ENCODE measurements at regions not wholly inside any gene's neighbourhood (a gene's known extent, or its start where the extent isn't known, plus 50 kb on each side); places are given as distances from the start of the nearest gene placed in this dataset.

GRCh38 chr12:47422611-47423010, 283.2 kb downstream of the RPAP3 start:
- Histone ChIP-seq H3K79me2 (ENCODE audit: insufficient read depth) (no peaks in the 10 kb centered on the region), H3K4me1 (ENCODE audit: control insufficient read depth in 1 of 2, insufficient read depth in 2 of 2, low read depth in 1 of 2, low read length in 1 of 2) (no peaks in the 10 kb centered on the region), H3K9ac (no peak overlapping the region), H3K4me2 (no peak overlapping the region), H3F3A (replicated peaks; ENCODE audit: insufficient read depth) (no peaks in the 10 kb centered on the region), H4K20me1 (ENCODE audit: insufficient read depth) (no peaks in the 10 kb centered on the region), H3K27ac (ENCODE audit: low read depth in 2 of 2, low read length in 1 of 2) (no peak overlapping the region), H3K27me3 (ENCODE audit: insufficient read depth) (no peaks in the 10 kb centered on the region; the same call in 1 of the 2 replicates), H3K36me3 (replicated peaks in 1 of 2; ENCODE audit: control insufficient read depth in 1 of 2, insufficient read depth in 2 of 2, low read length in 1 of 2) (no peaks in the 10 kb centered on the region), H3K9me2 (no peaks in the 10 kb centered on the region), H3K9me3 (no peaks in the 10 kb centered on the region), H2AFZ (ENCODE audit: low read depth) (no peak overlapping the region), H3K4me3 (ENCODE audit: low read depth in 2 of 2, low read length in 1 of 2) (no peak overlapping the region)
- ChIA-PET POLR2A (no interaction called here), CTCF (interaction anchor here (1.2 kb wide), 1 partner anchor 68 kb away, joined by 3 read pairs; no protein-coding TSS in a partner anchor)
- no peak for DNase-seq
- WGBS (ENCODE audit: low lambda C conversion rate): 5% methylated on average over 2 of the region's 2 CpGs
- TF ChIP-seq EP300 (IDR thresholded peaks at IDR 0.05; ENCODE audit: borderline replicate concordance in 1 of 2, low read depth in 1 of 2, low read length in 1 of 2) (no peak), MEF2A (IDR thresholded peaks at IDR 0.05; ENCODE audit: borderline replicate concordance, low read depth) (no peak), JUND (IDR thresholded peaks at IDR 0.05) (no peak), NFIC (IDR thresholded peaks at IDR 0.05; ENCODE audit: borderline replicate concordance) (no peak), NRF1 (IDR thresholded peaks at IDR 0.05; ENCODE audit: low read depth, low read length) (no peak), MXI1 (IDR thresholded peaks at IDR 0.05; ENCODE audit: low read depth, low read length) (no peak), TEAD4 (IDR thresholded peaks at IDR 0.05; ENCODE audit: borderline replicate concordance, insufficient read depth) (no peak), IRF3 (IDR thresholded peaks at IDR 0.05; ENCODE audit: low read depth, low read length) (no peak), CTCF (IDR thresholded peaks at IDR 0.05) (no peak), RCOR1 (IDR thresholded peaks at IDR 0.05; ENCODE audit: low read length) (no peak)

DNA sequence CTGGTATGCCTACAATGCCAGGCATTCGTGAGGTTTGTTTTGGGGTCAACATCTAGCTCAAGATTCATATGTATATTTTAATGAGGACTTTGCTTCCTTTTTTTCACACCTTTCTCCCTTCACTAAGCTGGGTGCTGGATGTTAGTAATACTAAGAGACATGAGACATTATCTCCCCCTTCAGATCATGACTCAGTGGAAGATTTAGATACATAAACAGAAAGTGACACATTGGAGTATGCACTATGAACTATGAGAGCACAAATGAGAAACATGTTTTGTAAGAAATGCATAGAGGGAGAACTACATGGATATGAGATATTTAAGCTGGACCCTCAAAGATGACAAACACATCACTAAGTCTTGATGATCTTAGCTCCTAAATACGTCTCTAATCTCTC, 286.3 kb downstream of the RPAP3 start:
- H4K20me1 ChIP-seq (ENCODE audit: insufficient read depth): no peaks in the 10 kb centered on the region
- no peak for DNase-seq
- H3K27me3 ChIP-seq (ENCODE audit: insufficient read depth): no peaks in the 10 kb centered on the region; the same call in 1 of the 2 replicates
- H3K9me3 ChIP-seq: no peaks in the 10 kb centered on the region
- WGBS (ENCODE audit: low lambda C conversion rate): 15% methylated on average over 2 of the region's 2 CpGs
- H3K27ac ChIP-seq (ENCODE audit: low read depth in 2 of 2, low read length in 1 of 2): no peak overlapping the region
- no peaks in the 10 kb centered on the region for H3K36me3 ChIP-seq (replicated peaks in 1 of 2; ENCODE audit: control insufficient read depth in 1 of 2, insufficient read depth in 2 of 2, low read length in 1 of 2)
- POLR2A ChIA-PET: no interaction called here
- no peaks in the 10 kb centered on the region for H3K4me1 ChIP-seq (ENCODE audit: control insufficient read depth in 1 of 2, insufficient read depth in 2 of 2, low read depth in 1 of 2, low read length in 1 of 2)
- CTCF ChIA-PET: no interaction called here
- no peak overlapping the region for H3K4me3 ChIP-seq (ENCODE audit: low read depth in 2 of 2, low read length in 1 of 2)
- H3F3A ChIP-seq (replicated peaks; ENCODE audit: insufficient read depth): no peaks in the 10 kb centered on the region
- H3K9me2 ChIP-seq: no peaks in the 10 kb centered on the region
- H3K79me2 ChIP-seq (ENCODE audit: insufficient read depth): no peaks in the 10 kb centered on the region
- no peak overlapping the region for H3K9ac ChIP-seq
- TF ChIP-seq CHD2 (IDR thresholded peaks at IDR 0.05; ENCODE audit: low read length, partially characterized antibody): no peak
- TF ChIP-seq SMC3 (IDR thresholded peaks at IDR 0.05; ENCODE audit: low read depth, low read length): no peak
- TF ChIP-seq YY1 (IDR thresholded peaks at IDR 0.05; ENCODE audit: low read depth): no peak
- no peak for TF ChIP-seq ELF1 (IDR thresholded peaks at IDR 0.05)
- no peak for TF ChIP-seq GATA2 (CRISPR knock-in tag; IDR thresholded peaks at IDR 0.05)
- no peak for TF ChIP-seq RXRA (IDR thresholded peaks at IDR 0.05; ENCODE audit: borderline replicate concordance, low read depth)
- no peak for TF ChIP-seq TEAD4 (IDR thresholded peaks at IDR 0.05; ENCODE audit: borderline replicate concordance, insufficient read depth)
- no peak for TF ChIP-seq IRF3 (IDR thresholded peaks at IDR 0.05; ENCODE audit: low read depth, low read length)
- no peak for TF ChIP-seq PBX3 (IDR thresholded peaks at IDR 0.05)
- no peak for TF ChIP-seq NFIC (IDR thresholded peaks at IDR 0.05; ENCODE audit: borderline replicate concordance)
- no peak for TF ChIP-seq FOXJ3 (CRISPR knock-in tag; IDR thresholded peaks at IDR 0.05)
- no peak for TF ChIP-seq FOSL2 (IDR thresholded peaks at IDR 0.05; ENCODE audit: borderline replicate concordance, low read depth)
- no peak for TF ChIP-seq RCOR1 (IDR thresholded peaks at IDR 0.05; ENCODE audit: low read length)
- no peak for TF ChIP-seq JUND (IDR thresholded peaks at IDR 0.05)
- no peak for TF ChIP-seq GABPA (IDR thresholded peaks at IDR 0.05; ENCODE audit: low read depth)
- TF ChIP-seq SIN3A (IDR thresholded peaks at IDR 0.05; ENCODE audit: borderline replicate concordance, low read depth, low read length): no peak
- TF ChIP-seq POLR2AphosphoS5 (IDR thresholded peaks at IDR 0.05; ENCODE audit: low read depth, low read length): no peak
- no peak for TF ChIP-seq MEF2A (IDR thresholded peaks at IDR 0.05; ENCODE audit: borderline replicate concordance, low read depth)
- no peak for TF ChIP-seq NRF1 (IDR thresholded peaks at IDR 0.05; ENCODE audit: low read depth, low read length)
- no peak overlapping the region for H3K4me2 ChIP-seq
- no peak overlapping the region for H2AFZ ChIP-seq (ENCODE audit: low read depth)

All from SK-N-SH (cell line).